IMR-90 (cell line): ENCODE measurements at regions not wholly inside any gene's neighbourhood (a gene's known extent, or its start where the extent isn't known, plus 50 kb on each side); places are given as distances from the start of the nearest gene placed in this dataset.

Experiments
- ATAC-seq: fragments of 200-7000 bp; cut with Tn5 transposase; 2 replicates; pipeline ENCODE4 v1.9.1; 2020; ENCODE audit warnings: low read depth, mild to moderate bottlenecking, moderate library complexity
- BruUV-seq: library from RNA; stranded (reverse); fragments of 400-500 nt; replicated peaks from 2 replicates; lab custom pipeline; 2021; lab: Mats Ljungman, UMichigan
- CTCF ChIA-PET: fragments of 300-600 bp; formaldehyde crosslinking; extraction: SDS; loops from one replicate; lab custom pipeline; 2021; ENCODE audit warnings: antibody characterized with exemption; lab: Yijun Ruan, JAX
- POLR2A ChIA-PET: fragments of 300-600 bp; sonication (Branson Sonifier 250); formaldehyde crosslinking; loops from one replicate; lab custom pipeline; 2022; ENCODE audit warnings: antibody characterized with exemption; ENCODE audit not compliant: unreplicated experiment; lab: Charles Lee
- DNase-seq: peaks from one replicate; pipeline ENCODE4 v3.0.0; 2013
- H2AFZ ChIP-seq: replicated peaks from 2 replicates; pipeline ENCODE3; 2013; ENCODE audit warnings: low read length, mild to moderate bottlenecking; ENCODE audit not compliant: poor library complexity
- H2AK5ac ChIP-seq: 2 replicates; pipeline ENCODE4 v1.6.1; 2013; ENCODE audit warnings: low read depth, low read length, inconsistent platforms
- H2AK9ac ChIP-seq: replicated peaks from 2 replicates; pipeline ENCODE3; 2013; ENCODE audit warnings: mild to moderate bottlenecking, low read depth, low read length, moderate library complexity; ENCODE audit not compliant: poor library complexity
- H2BK120ac ChIP-seq: 2 replicates; pipeline ENCODE4 v1.6.1; 2013; ENCODE audit warnings: low read depth, low read length, inconsistent platforms
- H2BK15ac ChIP-seq: 3 replicates; pipeline ENCODE4 v1.6.1; 2013; ENCODE audit warnings: low read depth, low read length, inconsistent platforms
- H2BK20ac ChIP-seq: 2 replicates; pipeline ENCODE4 v1.6.1; 2013; ENCODE audit warnings: low read depth, mild to moderate bottlenecking, inconsistent platforms, low read length, moderate library complexity
- H2BK5ac ChIP-seq: 2 replicates; pipeline ENCODE4 v1.6.1; 2013; ENCODE audit warnings: mild to moderate bottlenecking, low read depth, low read length, inconsistent platforms; ENCODE audit not compliant: poor library complexity, severe bottlenecking
- H3K14ac ChIP-seq: replicated peaks from 2 replicates; pipeline ENCODE4 v1.6.1; 2013; ENCODE audit warnings: low read depth, low read length, inconsistent platforms
- H3K18ac ChIP-seq: 2 replicates; pipeline ENCODE4 v1.6.1; 2013; ENCODE audit warnings: low read depth, low read length, control low read depth
- H3K23ac ChIP-seq: 2 replicates; pipeline ENCODE4 v1.6.1; 2013; ENCODE audit warnings: low read depth, low read length, inconsistent platforms
- H3K27ac ChIP-seq: 2 replicates; pipeline ENCODE4 v1.5.1; 2013; ENCODE audit warnings: mild to moderate bottlenecking, control low read depth, low read length; ENCODE audit not compliant: insufficient read depth
- H3K27me3 ChIP-seq: 2 replicates; pipeline ENCODE4 v1.6.1; 2013; ENCODE audit warnings: low read length; ENCODE audit not compliant: control insufficient read depth, insufficient read depth
- H3K36me3 ChIP-seq: 2 replicates; pipeline ENCODE4 v1.6.1; 2013; ENCODE audit warnings: low read length, mixed read lengths; ENCODE audit not compliant: control insufficient read depth, insufficient read depth
- H3K4ac ChIP-seq: 2 replicates; pipeline ENCODE4 v1.6.1; 2013; ENCODE audit warnings: low read depth, low read length, inconsistent platforms
- H3K4me1 ChIP-seq: 2 replicates; pipeline ENCODE4 v1.6.1; 2013; ENCODE audit warnings: low read length, mixed read lengths; ENCODE audit not compliant: control insufficient read depth, insufficient read depth
- H3K4me2 ChIP-seq: 2 replicates; pipeline ENCODE4 v1.6.1; 2013; ENCODE audit warnings: low read depth, mild to moderate bottlenecking, control low read depth, low read length, moderate library complexity
- H3K4me3 ChIP-seq: 2 replicates; pipeline ENCODE4 v1.5.1; 2013; ENCODE audit warnings: low read depth, mild to moderate bottlenecking, control low read depth, low read length, moderate library complexity; ENCODE audit not compliant: insufficient read depth
- H3K56ac ChIP-seq: 2 replicates; pipeline ENCODE4 v1.6.1; 2013; ENCODE audit warnings: low read length, inconsistent platforms; ENCODE audit not compliant: insufficient read depth; ENCODE audit errors: extremely low read depth
- H3K79me1 ChIP-seq, 2 experiments: 2 replicates each; pipeline ENCODE4 v1.6.1; 2013; ENCODE audit warnings: low read length in 2 of 2, inconsistent platforms in 1 of 2, low read depth in 1 of 2
- H3K9ac ChIP-seq: 2 replicates; pipeline ENCODE4 v1.6.1; 2013; ENCODE audit warnings: low read depth, low read length, control low read depth
- H3K9me1 ChIP-seq: 2 replicates; pipeline ENCODE4 v1.6.1; 2013; ENCODE audit warnings: low read length, inconsistent platforms; ENCODE audit not compliant: insufficient read depth
- H3K9me3 ChIP-seq: 2 replicates; pipeline ENCODE4 v1.6.1; 2013; ENCODE audit warnings: low read length; ENCODE audit not compliant: control insufficient read depth, insufficient read depth
- H4K20me1 ChIP-seq: 2 replicates; pipeline ENCODE4 v1.6.1; 2013; ENCODE audit warnings: low read length, inconsistent platforms; ENCODE audit not compliant: insufficient read depth
- H4K5ac ChIP-seq: 2 replicates; pipeline ENCODE4 v1.6.1; 2013; ENCODE audit warnings: mild to moderate bottlenecking, low read depth, low read length, control low read depth
- H4K8ac ChIP-seq, 2 experiments: 2 replicates each; pipeline ENCODE4 v1.6.1; 2013; ENCODE audit warnings: low read depth in 2 of 2, low read length in 2 of 2, control low read depth in 1 of 2, inconsistent platforms in 1 of 2
- H4K91ac ChIP-seq: 2 replicates; pipeline ENCODE4 v1.6.1; 2013; ENCODE audit warnings: low read depth, low read length, inconsistent platforms; ENCODE audit not compliant: insufficient read depth
- CEBPB ChIP-seq: IDR thresholded peaks from 2 replicates; pipeline ENCODE4 v1.6.1; 2012; ENCODE audit warnings: low read depth, low read length, improper control_type of control experiment
- CHD1 ChIP-seq: IDR thresholded peaks from 2 replicates; pipeline ENCODE4 v1.6.1; 2012; ENCODE audit warnings: low read depth, low read length, improper control_type of control experiment
- ELK1 ChIP-seq: fragments of 150-350 bp; IDR thresholded peaks from 2 replicates; pipeline ENCODE4 v1.6.1; 2016; ENCODE audit warnings: low read depth, mild to moderate bottlenecking, low read length, moderate library complexity, borderline replicate concordance
- MAFK ChIP-seq: IDR thresholded peaks from 2 replicates; pipeline ENCODE4 v1.6.1; 2012; ENCODE audit warnings: low read depth, low read length, improper control_type of control experiment
- MAZ ChIP-seq: IDR thresholded peaks from 2 replicates; pipeline ENCODE4 v1.6.1; 2012; ENCODE audit warnings: low read depth, mild to moderate bottlenecking, low read length, improper control_type of control experiment, moderate library complexity, borderline replicate concordance
- NFE2L2 ChIP-seq: fragments of 150-350 bp; IDR thresholded peaks from 2 replicates; pipeline ENCODE4 v1.6.1; 2016; ENCODE audit warnings: low read depth, mild to moderate bottlenecking, low read length
- POLR2A ChIP-seq: IDR thresholded peaks from 2 replicates; pipeline ENCODE4 v1.6.1; 2012; ENCODE audit warnings: mild to moderate bottlenecking, low read depth, low read length
- RFX5 ChIP-seq: IDR thresholded peaks from 2 replicates; pipeline ENCODE4 v1.8.0; 2012; ENCODE audit warnings: low read depth, mild to moderate bottlenecking, low read length, moderate library complexity
- SMC3 ChIP-seq: fragments of 150-350 bp; IDR thresholded peaks from 2 replicates; pipeline ENCODE4 v1.6.1; 2016; ENCODE audit warnings: low read depth, mild to moderate bottlenecking, antibody characterized with exemption, low read length, moderate library complexity
- USF2 ChIP-seq: fragments of 150-350 bp; IDR thresholded peaks from 2 replicates; pipeline ENCODE4 v1.6.1; 2017; ENCODE audit warnings: mild to moderate bottlenecking, antibody characterized with exemption, low read length, low read depth
- WGBS, 2 experiments: methylation state at CpG; one replicate each; pipeline versions ENCODE4 v1.1.5 to v1.1.7; 2013; ENCODE audit warnings: missing lambda C conversion rate in 2 of 2; ENCODE audit not compliant: insufficient read length in 1 of 2; ENCODE audit errors: extremely low coverage in 2 of 2; 5-methylcytosine and 5-hydroxymethylcytosine counted together
- dilution Hi-C: fragments of 300-500 bp; cut with HindIII; formaldehyde crosslinking; loops from one replicate; pipeline ENCODE4 v1.14.3; 2018; ENCODE audit warnings: low sequenced_read_pairs; ENCODE audit not compliant: unreplicated experiment
- in situ Hi-C: fragments of 300-500 bp; cut with MboI; formaldehyde crosslinking; loops from 3 replicates; pipeline ENCODE4 v1.14.3; 2019; ENCODE audit warnings: low sequenced_read_pairs, inconsistent platforms, mixed read lengths
- intact Hi-C: fragments of 100-400 bp; cut with micrococcal nuclease; formaldehyde crosslinking; loops from 2 replicates; pipeline ENCODE4 v1.10.0; 2022

- TF ChIP-seq NFE2L2 (no peak), ELK1 (no peak), MAZ (no peak), MAFK (no peak), CHD1 (no peak), RFX5 (no peak), USF2 (no peak), SMC3 (no peak), POLR2A (no peak), CEBPB (no peak)
- H3K36me3 ChIP-seq, result no peaks in the 10 kb centered on the region
- BruUV-seq, result no TSS peak
- no peak overlapping the region for H3K18ac ChIP-seq
- H3K9me1 ChIP-seq, result no peaks in the 10 kb centered on the region
- intact Hi-C loops (no loop called here), dilution Hi-C loops (no loop called here), in situ Hi-C loops (no loop called here)
- ChIA-PET POLR2A (no interaction called here), CTCF (no interaction called here)
- no peak overlapping the region for H2AK9ac ChIP-seq
- WGBS, 2 experiments, result no CpG with 5 or more reads among the region's 1 CpG
- H3K79me1 ChIP-seq, result no peaks in the 10 kb centered on the region
- no peak overlapping the region for H4K8ac ChIP-seq
- ATAC-seq (no peak), DNase-seq (no peak)
- H2BK120ac ChIP-seq, result no peak overlapping the region
- H2AK5ac ChIP-seq, result no peak overlapping the region
- no peaks in the 10 kb centered on the region for H4K20me1 ChIP-seq
- H3K27ac ChIP-seq, result no peak overlapping the region
- H2BK15ac ChIP-seq, result no peak overlapping the region
- no peaks in the 10 kb centered on the region for H3K4me1 ChIP-seq
- H3K23ac ChIP-seq, result no peak overlapping the region
- H3K14ac ChIP-seq, result no peak overlapping the region
- no peak overlapping the region for H3K4me2 ChIP-seq
- no peaks in the 10 kb centered on the region for H3K27me3 ChIP-seq
- H4K91ac ChIP-seq, result no peak overlapping the region
- no peak overlapping the region for H4K5ac ChIP-seq
- peaks cover 4% of the 10 kb centered on the region; the same call in 1 of the 2 replicates for H3K9me3 ChIP-seq
- H3K4me3 ChIP-seq, result no peak overlapping the region
- H2AFZ ChIP-seq, result no peak overlapping the region
- H2BK5ac ChIP-seq, result no peak overlapping the region
- H3K56ac ChIP-seq, result no peak overlapping the region
- no peak overlapping the region for H3K9ac ChIP-seq
- no peak overlapping the region for H2BK20ac ChIP-seq
- no peak overlapping the region for H3K4ac ChIP-seq
Observed at GRCh38 chr1:18056545-18056944, 51.1 kb upstream of the IGSF21 start.
